CD4-positive, alpha-beta T cell (primary cell): ENCODE measurements at regions not wholly inside any gene's neighbourhood (a gene's known extent, or its start where the extent isn't known, plus 50 kb on each side); places are given as distances from the start of the nearest gene placed in this dataset.

Experiments
- ATAC-seq: fragments of 200-7000 bp; cut with Tn5 transposase; one replicate; pipeline ENCODE4 v1.10.0; 2022; ENCODE audit warnings: mild to moderate bottlenecking; ENCODE audit not compliant: poor library complexity
- CTCF ChIA-PET: fragments of 350-600 bp; sonication (Branson Sonifier 250); formaldehyde crosslinking; loops from one replicate; lab custom pipeline; 2021; ENCODE audit warnings: antibody characterized with exemption, inconsistent platforms; lab: Charles Lee
- POLR2A ChIA-PET: fragments of 350-600 bp; sonication (Branson Sonifier 250); formaldehyde crosslinking; loops from one replicate; lab custom pipeline; 2021; ENCODE audit warnings: antibody characterized with exemption, inconsistent platforms; lab: Charles Lee
- DNase-seq, 14 experiments: peaks; one replicate each; pipeline ENCODE4 v3.0.0-alpha.2; 2013 to 2020; ENCODE audit warnings: mixed read lengths in 2 of 14
- H3K27ac ChIP-seq, 2 donors: one replicate each; pipeline versions ENCODE4 v1.5.1 to v1.7.0; 2013; ENCODE audit warnings: low read length in 2 of 2, low read depth in 1 of 2, mild to moderate bottlenecking in 1 of 2
- H3K27me3 ChIP-seq, 2 experiments: 1 replicate in 1 of 2; 2 replicates in 1 of 2; pipeline versions ENCODE4 v1.6.1 to v1.7.0; 2013; ENCODE audit warnings: low read length in 2 of 2, control low read depth in 1 of 2, mild to moderate bottlenecking in 1 of 2, moderate library complexity in 1 of 2; ENCODE audit not compliant: insufficient read depth in 2 of 2, control insufficient read depth in 1 of 2
- H3K36me3 ChIP-seq: one replicate; pipeline ENCODE4 v1.6.1; 2013; ENCODE audit warnings: low read length, control low read depth; ENCODE audit not compliant: insufficient read depth
- H3K4me1 ChIP-seq: one replicate; pipeline ENCODE4 v1.6.1; 2013; ENCODE audit warnings: low read length, control low read depth; ENCODE audit not compliant: insufficient read depth
- H3K4me3 ChIP-seq: one replicate; pipeline ENCODE4 v1.5.1; 2013; ENCODE audit warnings: mild to moderate bottlenecking, low read length, moderate library complexity
- H3K9me3 ChIP-seq, 2 experiments: 1 replicate in 1 of 2; 2 replicates in 1 of 2; pipeline versions ENCODE4 v1.6.1 to v1.7.0; 2013; ENCODE audit warnings: low read length in 2 of 2, mild to moderate bottlenecking in 2 of 2, control low read depth in 1 of 2, moderate library complexity in 1 of 2; ENCODE audit not compliant: control insufficient read depth in 1 of 2, insufficient read depth in 1 of 2
- H3K27ac Mint-ChIP-seq: one replicate; pipeline ENCODE4 v1.8.0; 2020; ENCODE audit warnings: mixed read lengths
- H3K27me3 Mint-ChIP-seq: one replicate; pipeline ENCODE4 v1.8.0; 2021; ENCODE audit warnings: mixed read lengths
- H3K36me3 Mint-ChIP-seq: one replicate; pipeline ENCODE4 v1.8.0; 2021; ENCODE audit warnings: low read depth, mixed read lengths
- H3K4me1 Mint-ChIP-seq: one replicate; pipeline ENCODE4 v1.8.0; 2021; ENCODE audit warnings: low read depth, mixed read lengths
- H3K4me3 Mint-ChIP-seq: one replicate; pipeline ENCODE4 v1.8.0; 2020; ENCODE audit warnings: mild to moderate bottlenecking, mixed read lengths
- H3K9me3 Mint-ChIP-seq: one replicate; pipeline ENCODE4 v1.8.0; 2020; ENCODE audit warnings: mixed read lengths
- intact Hi-C, 2 experiments: fragments of 100-400 bp; cut with DNase I in 1 of 2; cut with micrococcal nuclease in 1 of 2; formaldehyde crosslinking; loops; one replicate each; pipeline versions ENCODE4 v1.15.1 to v1.9.0; 2023 to 2025; cut with DNase I, micrococcal nuclease
- TF ChIP-seq, protein P1 (sequence below): fragments of 200-600 bp; IDR thresholded peaks from one replicate; pipeline ENCODE4 v1.8.0; 2022; ENCODE audit warnings: antibody characterized with exemption, mild to moderate bottlenecking

DNA sequence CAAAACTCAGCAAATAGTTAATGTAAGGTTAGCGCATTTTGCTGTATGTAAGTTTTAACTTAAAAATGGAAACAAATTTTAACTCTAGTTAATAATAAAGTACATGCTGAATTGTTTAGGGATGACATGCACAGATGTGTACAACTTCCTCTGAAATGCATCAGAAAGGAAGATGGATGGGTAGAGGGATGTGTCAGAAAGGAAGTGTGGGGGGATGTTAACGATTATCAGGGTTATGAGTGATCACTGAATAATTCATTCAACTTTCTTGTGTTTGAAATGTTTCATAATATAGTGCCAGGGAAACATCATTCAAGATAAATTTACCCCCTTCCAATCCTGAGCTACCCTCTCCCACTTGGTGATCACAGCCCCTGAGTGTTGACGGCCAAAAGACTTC, 87.6 kb downstream of the FOXA2 start:
- no peaks in the 10 kb centered on the region for H3K36me3 Mint-ChIP-seq
- H3K9me3 Mint-ChIP-seq: peaks cover 2% of the 10 kb centered on the region
- no peak for ATAC-seq
- H3K27me3 ChIP-seq: no peaks in the 10 kb centered on the region
- no peaks in the 10 kb centered on the region for H3K4me1 Mint-ChIP-seq
- intact Hi-C loops: no loop called here
- no peak for DNase-seq
- no peak overlapping the region for H3K4me3 Mint-ChIP-seq
- no peak overlapping the region for H3K27ac ChIP-seq
- POLR2A ChIA-PET: no interaction called here
- CTCF ChIA-PET: no interaction called here
- H3K9me3 ChIP-seq: peaks cover 0 to 14% of the 10 kb centered on the region in 2 experiments
- H3K27me3 Mint-ChIP-seq: no peaks in the 10 kb centered on the region
- no peak overlapping the region for H3K27ac Mint-ChIP-seq
- no peak overlapping the region for H3K4me3 ChIP-seq
- H3K4me1 ChIP-seq: no peaks in the 10 kb centered on the region
- no peaks in the 10 kb centered on the region for H3K36me3 ChIP-seq
- TF ChIP-seq, protein P1, sequence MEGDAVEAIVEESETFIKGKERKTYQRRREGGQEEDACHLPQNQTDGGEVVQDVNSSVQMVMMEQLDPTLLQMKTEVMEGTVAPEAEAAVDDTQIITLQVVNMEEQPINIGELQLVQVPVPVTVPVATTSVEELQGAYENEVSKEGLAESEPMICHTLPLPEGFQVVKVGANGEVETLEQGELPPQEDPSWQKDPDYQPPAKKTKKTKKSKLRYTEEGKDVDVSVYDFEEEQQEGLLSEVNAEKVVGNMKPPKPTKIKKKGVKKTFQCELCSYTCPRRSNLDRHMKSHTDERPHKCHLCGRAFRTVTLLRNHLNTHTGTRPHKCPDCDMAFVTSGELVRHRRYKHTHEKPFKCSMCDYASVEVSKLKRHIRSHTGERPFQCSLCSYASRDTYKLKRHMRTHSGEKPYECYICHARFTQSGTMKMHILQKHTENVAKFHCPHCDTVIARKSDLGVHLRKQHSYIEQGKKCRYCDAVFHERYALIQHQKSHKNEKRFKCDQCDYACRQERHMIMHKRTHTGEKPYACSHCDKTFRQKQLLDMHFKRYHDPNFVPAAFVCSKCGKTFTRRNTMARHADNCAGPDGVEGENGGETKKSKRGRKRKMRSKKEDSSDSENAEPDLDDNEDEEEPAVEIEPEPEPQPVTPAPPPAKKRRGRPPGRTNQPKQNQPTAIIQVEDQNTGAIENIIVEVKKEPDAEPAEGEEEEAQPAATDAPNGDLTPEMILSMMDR: no peak

DNA sequence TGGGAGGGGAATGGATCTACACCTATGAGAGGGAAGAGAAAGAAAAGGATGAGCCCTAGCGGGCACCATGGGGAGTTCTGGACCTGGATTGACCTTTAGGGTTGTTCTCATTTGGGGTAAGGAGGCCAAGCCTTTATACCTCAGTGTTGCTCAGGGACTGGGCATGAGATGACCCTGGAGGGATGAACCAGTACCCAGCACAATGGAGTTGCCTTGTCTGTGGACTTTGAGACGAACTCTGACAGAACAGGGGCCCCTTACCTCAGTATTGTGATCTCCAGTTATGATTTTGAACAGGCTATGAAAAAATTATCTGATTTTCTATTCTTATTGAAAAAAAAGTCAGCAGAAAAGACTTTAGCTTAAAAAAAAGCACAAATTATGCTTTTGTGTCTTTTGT, 88.6 kb downstream of the FOXA2 start:
- TF ChIP-seq, protein P1: no peak
- DNase-seq (no peak), ATAC-seq (no peak)
- Histone ChIP-seq H3K36me3 (no peaks in the 10 kb centered on the region), H3K4me3 (no peak overlapping the region), H3K9me3 (peaks cover 0 to 12% of the 10 kb centered on the region in 2 experiments), H3K27me3 (no peaks in the 10 kb centered on the region), H3K4me1 (no peaks in the 10 kb centered on the region), H3K27ac (no peak overlapping the region)
- no peak overlapping the region for H3K4me3 Mint-ChIP-seq
- no peak overlapping the region for H3K27ac Mint-ChIP-seq
- intact Hi-C loops: no loop called here
- H3K9me3 Mint-ChIP-seq: peaks cover 2% of the 10 kb centered on the region
- ChIA-PET CTCF (no interaction called here), POLR2A (no interaction called here)
- no peaks in the 10 kb centered on the region for H3K4me1 Mint-ChIP-seq
- no peaks in the 10 kb centered on the region for H3K36me3 Mint-ChIP-seq
- H3K27me3 Mint-ChIP-seq: no peaks in the 10 kb centered on the region

DNA sequence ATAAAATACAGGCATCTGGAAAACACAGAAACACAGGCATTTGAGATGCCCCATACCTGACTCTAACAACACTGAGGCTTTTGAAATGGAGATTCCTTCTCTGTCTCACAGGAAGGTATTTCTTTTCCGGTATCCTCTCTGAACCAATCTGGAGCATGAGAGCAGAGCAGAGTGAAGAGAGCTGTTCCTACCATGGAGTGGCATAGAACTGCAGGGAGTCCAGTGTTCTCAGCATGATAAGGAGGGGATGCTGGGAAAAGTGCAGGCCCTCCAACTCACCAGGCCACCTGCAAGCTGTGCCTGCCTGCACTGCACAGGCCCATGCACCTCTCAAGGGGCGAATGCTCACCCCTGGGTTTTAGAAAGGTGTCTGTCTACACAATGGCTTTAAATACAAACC, 89.2 kb downstream of the FOXA2 start:
- Histone ChIP-seq H3K27ac (no peak overlapping the region), H3K4me3 (no peak overlapping the region), H3K4me1 (no peaks in the 10 kb centered on the region), H3K36me3 (no peaks in the 10 kb centered on the region), H3K9me3 (peaks cover 0 to 17% of the 10 kb centered on the region in 2 experiments), H3K27me3 (no peaks in the 10 kb centered on the region)
- intact Hi-C loops: no loop called here
- ChIA-PET POLR2A (no interaction called here), CTCF (no interaction called here)
- DNase-seq: no peak
- Mint-ChIP-seq H3K4me3 (no peak overlapping the region), H3K4me1 (no peaks in the 10 kb centered on the region), H3K27ac (no peak overlapping the region), H3K9me3 (peaks cover 2% of the 10 kb centered on the region), H3K27me3 (no peaks in the 10 kb centered on the region), H3K36me3 (no peaks in the 10 kb centered on the region)
- no peak for ATAC-seq
- TF ChIP-seq, protein P1: no peak
